H1 (cell line): ENCODE measurements at regions not wholly inside any gene's neighbourhood (a gene's known extent, or its start where the extent isn't known, plus 50 kb on each side); places are given as distances from the start of the nearest gene placed in this dataset.

ENCODE experiments used
- HDAC6 ChIP-seq: IDR thresholded peaks from one replicate; pipeline ENCODE4 v1.7.1; 2012; ENCODE audit warnings: low read depth, mild to moderate bottlenecking, inconsistent platforms, low read length, moderate library complexity
- RFX5 ChIP-seq: IDR thresholded peaks from 2 replicates; pipeline ENCODE4 v1.6.1; 2011; ENCODE audit warnings: low read depth, low read length, improper control_type of control experiment, borderline replicate concordance
- RXRA ChIP-seq: IDR thresholded peaks from 2 replicates; pipeline ENCODE4 v1.6.1; 2011; ENCODE audit warnings: low read depth, mild to moderate bottlenecking, low read length, moderate library complexity; ENCODE audit not compliant: insufficient read depth
- TF ChIP-seq, protein P1 (sequence below): fragments of 300-600 bp; sonication (generic); IDR thresholded peaks from 2 replicates; pipeline ENCODE4 v1.7.1; 2012; ENCODE audit warnings: low read length, moderate library complexity, mild to moderate bottlenecking, inconsistent platforms; ENCODE audit not compliant: insufficient replicate concordance
- TF ChIP-seq, protein P2 (sequence below): IDR thresholded peaks from 2 replicates; pipeline ENCODE4 v1.6.1; 2012; ENCODE audit warnings: inconsistent platforms

DNA sequence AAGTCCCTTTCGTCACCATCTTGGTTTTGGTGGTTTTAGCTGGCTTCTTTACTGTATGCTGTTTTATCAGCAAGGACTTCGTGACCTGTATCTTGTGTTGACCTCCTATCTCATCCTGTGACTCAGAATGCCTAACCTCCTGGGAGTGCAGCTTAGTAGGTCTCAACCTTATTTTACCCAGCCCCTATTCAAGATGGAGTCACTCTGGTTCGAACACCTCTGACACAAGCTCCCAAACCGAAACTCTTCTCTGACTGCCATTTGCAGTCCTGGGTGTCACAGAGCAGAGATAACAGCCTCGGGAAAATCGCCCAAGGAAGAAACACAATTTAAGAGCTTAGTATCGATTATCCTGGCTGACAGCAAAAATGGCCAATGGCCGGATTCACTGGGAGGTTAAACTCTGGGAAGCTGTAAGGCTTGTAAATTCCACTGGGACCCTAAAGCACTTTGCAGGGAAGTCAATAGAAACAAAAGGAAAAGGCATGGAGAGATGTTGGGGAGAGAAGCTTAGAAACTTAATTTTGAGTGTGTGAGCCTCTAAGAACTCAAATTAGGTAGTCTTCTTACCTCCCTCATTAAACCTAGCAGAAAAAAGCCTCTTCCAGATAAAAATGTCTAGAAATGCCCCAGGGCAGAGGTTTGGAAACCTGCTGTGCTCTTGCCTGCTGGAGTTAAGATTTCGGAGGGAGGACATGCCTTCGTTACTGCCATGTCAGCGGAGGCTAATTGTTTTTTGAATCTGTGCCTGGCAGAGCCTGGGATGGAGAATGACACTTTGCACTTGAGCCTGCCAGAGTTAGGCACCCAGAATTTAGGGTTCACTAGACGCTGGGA is 56.5 kb upstream of the RPH3A start (continued):
- TF ChIP-seq, protein P1, sequence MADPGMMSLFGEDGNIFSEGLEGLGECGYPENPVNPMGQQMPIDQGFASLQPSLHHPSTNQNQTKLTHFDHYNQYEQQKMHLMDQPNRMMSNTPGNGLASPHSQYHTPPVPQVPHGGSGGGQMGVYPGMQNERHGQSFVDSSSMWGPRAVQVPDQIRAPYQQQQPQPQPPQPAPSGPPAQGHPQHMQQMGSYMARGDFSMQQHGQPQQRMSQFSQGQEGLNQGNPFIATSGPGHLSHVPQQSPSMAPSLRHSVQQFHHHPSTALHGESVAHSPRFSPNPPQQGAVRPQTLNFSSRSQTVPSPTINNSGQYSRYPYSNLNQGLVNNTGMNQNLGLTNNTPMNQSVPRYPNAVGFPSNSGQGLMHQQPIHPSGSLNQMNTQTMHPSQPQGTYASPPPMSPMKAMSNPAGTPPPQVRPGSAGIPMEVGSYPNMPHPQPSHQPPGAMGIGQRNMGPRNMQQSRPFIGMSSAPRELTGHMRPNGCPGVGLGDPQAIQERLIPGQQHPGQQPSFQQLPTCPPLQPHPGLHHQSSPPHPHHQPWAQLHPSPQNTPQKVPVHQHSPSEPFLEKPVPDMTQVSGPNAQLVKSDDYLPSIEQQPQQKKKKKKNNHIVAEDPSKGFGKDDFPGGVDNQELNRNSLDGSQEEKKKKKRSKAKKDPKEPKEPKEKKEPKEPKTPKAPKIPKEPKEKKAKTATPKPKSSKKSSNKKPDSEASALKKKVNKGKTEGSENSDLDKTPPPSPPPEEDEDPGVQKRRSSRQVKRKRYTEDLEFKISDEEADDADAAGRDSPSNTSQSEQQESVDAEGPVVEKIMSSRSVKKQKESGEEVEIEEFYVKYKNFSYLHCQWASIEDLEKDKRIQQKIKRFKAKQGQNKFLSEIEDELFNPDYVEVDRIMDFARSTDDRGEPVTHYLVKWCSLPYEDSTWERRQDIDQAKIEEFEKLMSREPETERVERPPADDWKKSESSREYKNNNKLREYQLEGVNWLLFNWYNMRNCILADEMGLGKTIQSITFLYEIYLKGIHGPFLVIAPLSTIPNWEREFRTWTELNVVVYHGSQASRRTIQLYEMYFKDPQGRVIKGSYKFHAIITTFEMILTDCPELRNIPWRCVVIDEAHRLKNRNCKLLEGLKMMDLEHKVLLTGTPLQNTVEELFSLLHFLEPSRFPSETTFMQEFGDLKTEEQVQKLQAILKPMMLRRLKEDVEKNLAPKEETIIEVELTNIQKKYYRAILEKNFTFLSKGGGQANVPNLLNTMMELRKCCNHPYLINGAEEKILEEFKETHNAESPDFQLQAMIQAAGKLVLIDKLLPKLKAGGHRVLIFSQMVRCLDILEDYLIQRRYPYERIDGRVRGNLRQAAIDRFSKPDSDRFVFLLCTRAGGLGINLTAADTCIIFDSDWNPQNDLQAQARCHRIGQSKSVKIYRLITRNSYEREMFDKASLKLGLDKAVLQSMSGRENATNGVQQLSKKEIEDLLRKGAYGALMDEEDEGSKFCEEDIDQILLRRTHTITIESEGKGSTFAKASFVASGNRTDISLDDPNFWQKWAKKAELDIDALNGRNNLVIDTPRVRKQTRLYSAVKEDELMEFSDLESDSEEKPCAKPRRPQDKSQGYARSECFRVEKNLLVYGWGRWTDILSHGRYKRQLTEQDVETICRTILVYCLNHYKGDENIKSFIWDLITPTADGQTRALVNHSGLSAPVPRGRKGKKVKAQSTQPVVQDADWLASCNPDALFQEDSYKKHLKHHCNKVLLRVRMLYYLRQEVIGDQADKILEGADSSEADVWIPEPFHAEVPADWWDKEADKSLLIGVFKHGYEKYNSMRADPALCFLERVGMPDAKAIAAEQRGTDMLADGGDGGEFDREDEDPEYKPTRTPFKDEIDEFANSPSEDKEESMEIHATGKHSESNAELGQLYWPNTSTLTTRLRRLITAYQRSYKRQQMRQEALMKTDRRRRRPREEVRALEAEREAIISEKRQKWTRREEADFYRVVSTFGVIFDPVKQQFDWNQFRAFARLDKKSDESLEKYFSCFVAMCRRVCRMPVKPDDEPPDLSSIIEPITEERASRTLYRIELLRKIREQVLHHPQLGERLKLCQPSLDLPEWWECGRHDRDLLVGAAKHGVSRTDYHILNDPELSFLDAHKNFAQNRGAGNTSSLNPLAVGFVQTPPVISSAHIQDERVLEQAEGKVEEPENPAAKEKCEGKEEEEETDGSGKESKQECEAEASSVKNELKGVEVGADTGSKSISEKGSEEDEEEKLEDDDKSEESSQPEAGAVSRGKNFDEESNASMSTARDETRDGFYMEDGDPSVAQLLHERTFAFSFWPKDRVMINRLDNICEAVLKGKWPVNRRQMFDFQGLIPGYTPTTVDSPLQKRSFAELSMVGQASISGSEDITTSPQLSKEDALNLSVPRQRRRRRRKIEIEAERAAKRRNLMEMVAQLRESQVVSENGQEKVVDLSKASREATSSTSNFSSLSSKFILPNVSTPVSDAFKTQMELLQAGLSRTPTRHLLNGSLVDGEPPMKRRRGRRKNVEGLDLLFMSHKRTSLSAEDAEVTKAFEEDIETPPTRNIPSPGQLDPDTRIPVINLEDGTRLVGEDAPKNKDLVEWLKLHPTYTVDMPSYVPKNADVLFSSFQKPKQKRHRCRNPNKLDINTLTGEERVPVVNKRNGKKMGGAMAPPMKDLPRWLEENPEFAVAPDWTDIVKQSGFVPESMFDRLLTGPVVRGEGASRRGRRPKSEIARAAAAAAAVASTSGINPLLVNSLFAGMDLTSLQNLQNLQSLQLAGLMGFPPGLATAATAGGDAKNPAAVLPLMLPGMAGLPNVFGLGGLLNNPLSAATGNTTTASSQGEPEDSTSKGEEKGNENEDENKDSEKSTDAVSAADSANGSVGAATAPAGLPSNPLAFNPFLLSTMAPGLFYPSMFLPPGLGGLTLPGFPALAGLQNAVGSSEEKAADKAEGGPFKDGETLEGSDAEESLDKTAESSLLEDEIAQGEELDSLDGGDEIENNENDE, result no peak
- TF ChIP-seq RFX5 (no peak), HDAC6 (no peak), RXRA (no peak)
- TF ChIP-seq, protein P2, sequence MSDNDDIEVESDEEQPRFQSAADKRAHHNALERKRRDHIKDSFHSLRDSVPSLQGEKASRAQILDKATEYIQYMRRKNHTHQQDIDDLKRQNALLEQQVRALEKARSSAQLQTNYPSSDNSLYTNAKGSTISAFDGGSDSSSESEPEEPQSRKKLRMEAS, result no peak
